Nephron progenitor cell (in vitro differentiated cells): ENCODE measurements at regions not wholly inside any gene's neighbourhood (a gene's known extent, or its start where the extent isn't known, plus 50 kb on each side); places are given as distances from the start of the nearest gene placed in this dataset.

Experiments
- DNase-seq: peaks from one replicate; pipeline ENCODE4 v3.0.0; 2021
- H3K27ac Mint-ChIP-seq: 2 replicates; pipeline ENCODE4 v1.8.0; 2021; ENCODE audit warnings: mild to moderate bottlenecking, moderate library complexity, mixed read lengths
- H3K27me3 Mint-ChIP-seq: 2 replicates; pipeline ENCODE4 v1.8.0; 2021; ENCODE audit warnings: mild to moderate bottlenecking, low read depth, mixed read lengths; ENCODE audit not compliant: poor library complexity
- H3K36me3 Mint-ChIP-seq: 2 replicates; pipeline ENCODE4 v1.8.0; 2021; ENCODE audit warnings: low read depth, mixed read lengths
- H3K4me1 Mint-ChIP-seq: 2 replicates; pipeline ENCODE4 v1.8.0; 2021; ENCODE audit warnings: mixed read lengths
- H3K4me3 Mint-ChIP-seq: 2 replicates; pipeline ENCODE4 v1.8.0; 2021; ENCODE audit warnings: mild to moderate bottlenecking, moderate library complexity, mixed read lengths
- H3K9me3 Mint-ChIP-seq: 2 replicates; pipeline ENCODE4 v1.8.0; 2021; ENCODE audit warnings: mild to moderate bottlenecking, moderate library complexity, mixed read lengths
- CTCF ChIP-seq: fragments of 200-600 bp; sonication (generic); IDR thresholded peaks from 2 replicates; pipeline ENCODE4 v1.5.0; 2021; ENCODE audit warnings: antibody characterized with exemption

GRCh38 chr2:38129987-38130386 is 54.0 kb upstream of the CYP1B1 start:
- no peak for TF ChIP-seq CTCF
- no peaks in the 10 kb centered on the region for H3K4me1 Mint-ChIP-seq
- H3K27me3 Mint-ChIP-seq: no peaks in the 10 kb centered on the region
- H3K27ac Mint-ChIP-seq: no peak overlapping the region
- H3K4me3 Mint-ChIP-seq: no peak overlapping the region
- H3K9me3 Mint-ChIP-seq: peaks cover 41% of the 10 kb centered on the region
- H3K36me3 Mint-ChIP-seq: peaks cover 22% of the 10 kb centered on the region
- DNase-seq: no peak

- Mint-ChIP-seq H3K27ac (no peak overlapping the region), H3K4me3 (no peak overlapping the region), H3K36me3 (peaks cover 22% of the 10 kb centered on the region), H3K4me1 (no peaks in the 10 kb centered on the region), H3K27me3 (no peaks in the 10 kb centered on the region), H3K9me3 (peaks cover 35% of the 10 kb centered on the region)
- DNase-seq: no peak
- TF ChIP-seq CTCF: no peak
Observed at GRCh38 chr2:38129481-38129880, 53.5 kb upstream of the CYP1B1 start.

GRCh38 chr2:38128653-38129052 is 52.7 kb upstream of the CYP1B1 start:
- TF ChIP-seq CTCF: no peak
- no peaks in the 10 kb centered on the region for H3K4me1 Mint-ChIP-seq
- H3K4me3 Mint-ChIP-seq: no peak overlapping the region
- H3K27me3 Mint-ChIP-seq: no peaks in the 10 kb centered on the region
- peaks cover 22% of the 10 kb centered on the region for H3K36me3 Mint-ChIP-seq
- H3K27ac Mint-ChIP-seq: no peak overlapping the region
- peaks cover 33% of the 10 kb centered on the region for H3K9me3 Mint-ChIP-seq
- DNase-seq: no peak

GRCh38 chr2:38127277-38127676 is 51.3 kb upstream of the CYP1B1 start:
- TF ChIP-seq CTCF: no peak
- Mint-ChIP-seq H3K27me3 (no peaks in the 10 kb centered on the region), H3K27ac (no peak overlapping the region), H3K4me3 (no peak overlapping the region), H3K4me1 (peaks cover 1% of the 10 kb centered on the region), H3K36me3 (peaks cover 22% of the 10 kb centered on the region), H3K9me3 (peaks cover 33% of the 10 kb centered on the region)
- DNase-seq: no peak

GRCh38 chr2:38125842-38126241 is 49.9 kb upstream of the CYP1B1 start:
- H3K27me3 Mint-ChIP-seq: peaks cover 2% of the 10 kb centered on the region
- H3K9me3 Mint-ChIP-seq: peaks cover 33% of the 10 kb centered on the region
- no peak for TF ChIP-seq CTCF
- H3K4me3 Mint-ChIP-seq: no peak overlapping the region
- H3K27ac Mint-ChIP-seq: peak overlapping the region; percentile 15
- H3K36me3 Mint-ChIP-seq: peaks cover 22% of the 10 kb centered on the region
- H3K4me1 Mint-ChIP-seq: peaks cover 13% of the 10 kb centered on the region
- no peak for DNase-seq
